HG02870 (cell line): ENCODE measurements at regions not wholly inside any gene's neighbourhood (a gene's known extent, or its start where the extent isn't known, plus 50 kb on each side); places are given as distances from the start of the nearest gene placed in this dataset.
"Not testable (repeated sequence)": the region's sequence is repeated elsewhere in the genome, so short reads cannot be mapped to it uniquely, and the experiment has no call there.

Source experiments
- ATAC-seq: cut with Tn5 transposase; IDR thresholded peaks from one replicate; pipeline ENCODE4 v1.9.1; 2021; ENCODE audit warnings: mild to moderate bottlenecking, moderate library complexity; ENCODE audit not compliant: unreplicated experiment

- no peak for ATAC-seq
Measured at GRCh38 chrX:63285375-63285774, 65.8 kb downstream of the SPIN4 start.

GRCh38 chrX:63284659-63285058 is 66.5 kb downstream of the SPIN4 start:
- ATAC-seq = no peak

GRCh38 chrX:63283348-63283747 is 67.8 kb downstream of the SPIN4 start:
- no peak for ATAC-seq

- no peak for ATAC-seq
Measured at GRCh38 chrX:63282828-63283227, 68.3 kb downstream of the SPIN4 start.

DNA sequence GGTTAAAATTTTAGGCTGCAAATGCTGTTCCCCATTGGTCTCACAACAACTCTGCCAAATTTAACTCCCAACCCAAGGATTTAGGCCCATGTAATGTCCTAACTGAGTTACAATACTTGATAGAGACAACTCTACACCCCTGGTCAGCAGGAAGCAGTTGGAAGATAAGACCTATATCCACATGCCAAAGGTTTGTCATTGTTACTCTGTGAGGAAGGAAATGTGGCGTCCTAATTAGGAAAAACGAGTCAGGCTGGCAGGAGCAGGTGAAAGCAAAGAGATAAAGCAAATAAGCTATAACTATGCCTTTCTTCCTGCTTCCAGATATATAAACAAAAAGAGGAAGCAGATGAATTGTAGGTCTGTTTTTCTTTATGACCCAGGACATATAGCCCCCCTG is 69.1 kb downstream of the SPIN4 start:
- ATAC-seq = no peak

GRCh38 chrX:63281465-63281864 is 69.7 kb downstream of the SPIN4 start:
- no peak for ATAC-seq

GRCh38 chrX:63277394-63277793 is 73.7 kb downstream of the SPIN4 start:
- ATAC-seq = not testable (repeated sequence)

- ATAC-seq = peak; percentile 79
Measured at GRCh38 chrX:63275127-63275526, 76.0 kb downstream of the SPIN4 start.

DNA sequence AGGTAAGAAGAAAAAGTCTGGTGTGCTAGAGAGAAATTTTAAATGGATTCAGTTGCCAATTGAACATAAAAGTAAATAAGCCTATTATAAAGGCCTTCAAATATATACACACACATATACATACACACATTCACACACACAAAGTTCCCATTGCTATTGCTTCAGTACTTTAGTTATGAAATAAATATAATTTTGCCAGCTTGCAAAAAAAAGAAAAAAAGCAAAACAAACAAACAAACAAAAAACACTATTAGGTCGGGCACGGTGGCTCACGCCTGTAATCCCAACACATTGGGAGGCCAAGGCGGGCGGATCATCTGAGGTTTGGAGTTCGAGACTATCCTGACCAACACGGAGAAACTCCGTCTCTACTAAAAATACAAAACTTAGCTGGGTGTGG is 80.3 kb downstream of the SPIN4 start:
- no peak for ATAC-seq

DNA sequence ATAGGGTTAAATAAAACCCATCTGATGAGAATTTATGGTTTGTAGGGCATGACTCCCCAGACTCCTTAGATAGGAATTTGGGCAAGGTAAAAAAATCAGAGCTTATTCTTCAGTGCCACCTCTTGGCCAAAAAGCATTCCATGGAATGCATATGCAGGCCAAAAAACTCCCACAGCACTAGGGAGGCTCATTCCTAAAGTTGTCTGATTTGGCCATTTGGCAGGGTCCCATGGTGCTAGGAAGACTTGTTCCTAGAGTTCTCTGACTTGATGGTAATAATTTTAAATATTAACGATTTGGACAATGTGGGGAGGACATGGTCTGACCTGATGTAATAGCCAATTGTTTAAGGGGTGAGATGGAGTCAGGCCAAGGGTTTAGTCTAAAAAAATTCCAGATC is 93.0 kb downstream of the SPIN4 start:
- no peak for ATAC-seq

- ATAC-seq = peak; percentile 100
Measured at GRCh38 chrX:63250253-63250868, 100.8 kb downstream of the SPIN4 start.

GRCh38 chrX:63242689-63243088 is 108.4 kb downstream of the SPIN4 start:
- ATAC-seq = not testable (repeated sequence)

DNA sequence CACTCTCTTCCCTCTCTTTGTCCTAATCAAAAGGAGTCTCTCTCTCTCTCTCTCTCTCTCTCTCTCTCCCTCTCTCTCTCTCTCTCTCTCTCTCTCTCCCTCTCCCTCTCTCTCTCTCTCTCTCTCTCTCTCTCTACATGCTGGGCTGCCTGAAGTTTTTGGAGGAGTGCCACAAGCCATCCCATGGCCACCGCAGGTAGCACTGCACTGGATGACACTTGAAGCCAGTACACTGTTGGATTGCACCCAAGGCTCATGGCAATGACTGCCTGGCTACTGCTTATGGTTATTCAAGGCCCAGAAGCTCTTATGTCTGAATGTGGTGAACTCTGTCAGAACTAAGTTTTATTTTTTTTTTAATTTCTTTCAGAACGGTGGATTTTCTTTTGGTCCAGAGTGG is 115.2 kb downstream of the SPIN4 start:
- ATAC-seq = not testable (repeated sequence)

GRCh38 chrX:63233013-63233412 is 118.1 kb downstream of the SPIN4 start:
- ATAC-seq = not testable (repeated sequence)

DNA sequence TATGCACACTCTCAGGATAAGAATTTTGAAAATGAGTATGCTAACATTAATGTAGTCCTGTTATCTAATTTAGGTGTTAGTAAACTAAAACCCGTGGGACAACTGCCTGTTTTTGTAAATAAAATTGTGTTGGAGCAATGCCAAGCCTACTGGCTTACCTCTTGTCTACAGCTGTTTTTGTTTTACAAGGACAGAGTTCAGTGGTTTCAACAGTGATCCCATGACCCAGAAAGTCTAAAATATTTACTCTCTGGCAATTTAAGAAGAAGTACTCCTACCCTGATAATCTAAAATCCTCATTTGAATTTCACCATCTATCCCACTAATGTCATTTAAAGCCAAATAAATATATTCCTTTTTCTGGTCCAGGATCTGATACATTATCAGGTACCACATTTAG is 132.9 kb downstream of the SPIN4 start:
- not testable (repeated sequence) for ATAC-seq

- ATAC-seq = not testable (repeated sequence)
Measured at GRCh38 chrX:63217549-63217948, 133.6 kb downstream of the SPIN4 start.

DNA sequence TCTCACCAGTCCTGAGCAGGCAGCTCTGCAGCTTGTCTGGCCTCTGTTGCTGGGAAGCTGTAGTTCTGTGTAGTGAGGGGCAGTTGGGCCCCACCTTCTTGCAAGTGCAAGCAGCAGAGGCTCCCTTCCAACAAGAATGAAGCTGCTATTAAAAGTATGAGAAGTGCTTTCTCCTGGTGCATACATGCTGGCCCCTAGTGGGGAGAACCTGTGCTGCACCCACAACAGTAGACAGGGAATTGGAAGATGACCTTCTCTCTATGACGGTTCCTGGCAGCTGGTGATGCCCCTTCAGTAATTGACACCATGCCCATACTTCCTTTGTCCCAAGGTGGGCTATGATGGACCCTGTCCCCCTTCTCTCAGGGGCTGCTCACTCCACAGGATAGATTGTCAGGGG is 141.5 kb downstream of the SPIN4 start:
- peak; percentile 57 for ATAC-seq

- peak; percentile 58 for ATAC-seq
Measured at GRCh38 chrX:63209128-63209527, 142.0 kb downstream of the SPIN4 start.

DNA sequence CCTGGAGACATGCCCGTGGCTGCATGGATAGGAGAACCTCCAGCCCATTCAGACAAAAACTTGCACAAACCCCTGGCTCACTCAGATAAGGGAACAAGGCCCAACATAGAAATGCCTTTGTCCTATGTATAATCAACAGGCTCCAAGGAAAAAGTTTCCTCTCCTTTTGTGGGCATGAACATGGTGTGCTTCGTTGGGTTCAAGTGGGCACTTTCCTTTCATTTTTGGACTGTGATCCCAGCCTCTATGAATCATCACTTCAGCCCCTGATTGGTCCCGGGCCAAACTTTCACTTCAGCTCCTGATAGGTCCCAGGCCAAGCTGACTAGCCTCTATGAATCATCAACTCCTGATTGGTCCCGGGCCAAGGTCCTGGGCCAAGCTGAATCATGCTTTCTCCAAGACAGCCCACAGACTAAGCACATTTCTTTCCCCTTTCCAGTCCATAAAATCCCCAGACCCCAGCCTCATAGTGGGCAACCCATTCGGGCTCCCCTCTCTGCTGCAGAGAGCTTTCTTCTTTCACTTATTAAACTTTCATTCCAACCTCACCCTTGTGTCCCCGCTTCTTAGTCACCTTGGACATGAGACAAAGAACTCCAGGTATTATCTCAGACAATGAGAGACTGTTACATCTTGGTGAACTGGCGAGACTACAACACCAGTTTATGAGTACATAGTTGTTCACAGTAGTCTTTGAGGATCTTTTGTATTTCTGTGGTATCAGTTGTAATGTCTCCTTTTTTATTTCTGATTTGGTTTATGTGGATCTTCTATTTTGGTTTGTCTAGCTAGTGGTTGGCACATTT is 146.7 kb downstream of the SPIN4 start:
- ATAC-seq = not testable (repeated sequence)

- not testable (repeated sequence) for ATAC-seq
Measured at GRCh38 chrX:63201987-63202386, 149.1 kb downstream of the SPIN4 start.

GRCh38 chrX:63198693-63199092 is 152.4 kb downstream of the SPIN4 start:
- ATAC-seq = peak; percentile 53

- not testable (repeated sequence) for ATAC-seq
Measured at GRCh38 chrX:63192366-63193041, 158.6 kb downstream of the SPIN4 start.
